HG03342 (cell line): ENCODE measurements at regions not wholly inside any gene's neighbourhood (a gene's known extent, or its start where the extent isn't known, plus 50 kb on each side); places are given as distances from the start of the nearest gene placed in this dataset.
"Not testable (repeated sequence)": the region's sequence is repeated elsewhere in the genome, so short reads cannot be mapped to it uniquely, and the experiment has no call there.

Experiments used
- ATAC-seq: cut with Tn5 transposase; IDR thresholded peaks from one replicate; pipeline ENCODE4 v1.9.1; 2021; ENCODE audit warnings: mild to moderate bottlenecking, moderate library complexity; ENCODE audit not compliant: unreplicated experiment

- ATAC-seq: no peak
These were observed 57.1 kb upstream of the KCTD7 start for GRCh38 chr7:66571568-66571967.

DNA sequence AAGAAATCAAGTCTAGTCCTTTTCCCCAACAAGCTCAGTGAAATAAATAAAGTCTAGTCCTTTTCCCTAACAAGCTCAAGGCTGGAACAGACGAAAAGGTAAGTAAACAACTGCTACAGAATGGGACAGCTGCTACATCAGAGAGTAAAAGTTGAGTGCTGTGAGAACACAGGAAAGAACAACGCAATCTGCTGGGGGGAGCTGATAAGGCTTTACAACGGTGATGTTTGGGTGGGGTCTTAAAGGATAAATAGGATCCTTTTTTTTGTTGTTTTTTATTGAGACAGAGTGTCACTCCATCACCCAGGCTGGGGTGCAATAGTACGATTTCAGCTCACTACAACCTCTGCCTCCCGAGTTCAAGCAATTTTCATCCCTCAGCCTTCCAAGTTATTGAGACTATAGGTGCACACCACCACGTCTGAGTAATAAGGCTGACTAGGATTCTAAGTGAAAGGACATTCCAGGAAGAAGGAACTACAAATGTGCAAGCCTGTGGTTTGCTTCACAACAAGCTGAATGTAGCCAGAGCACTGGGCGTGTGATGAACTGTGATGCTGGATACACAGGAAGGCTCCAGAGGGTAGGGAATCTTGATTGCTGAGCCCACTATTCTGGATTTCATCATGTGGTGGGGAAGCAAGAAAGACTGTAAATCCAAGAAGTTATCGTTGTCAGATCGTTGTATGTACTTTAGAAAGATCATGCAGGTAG lies 54.7 kb upstream of the KCTD7 start:
- not testable (repeated sequence) for ATAC-seq

DNA sequence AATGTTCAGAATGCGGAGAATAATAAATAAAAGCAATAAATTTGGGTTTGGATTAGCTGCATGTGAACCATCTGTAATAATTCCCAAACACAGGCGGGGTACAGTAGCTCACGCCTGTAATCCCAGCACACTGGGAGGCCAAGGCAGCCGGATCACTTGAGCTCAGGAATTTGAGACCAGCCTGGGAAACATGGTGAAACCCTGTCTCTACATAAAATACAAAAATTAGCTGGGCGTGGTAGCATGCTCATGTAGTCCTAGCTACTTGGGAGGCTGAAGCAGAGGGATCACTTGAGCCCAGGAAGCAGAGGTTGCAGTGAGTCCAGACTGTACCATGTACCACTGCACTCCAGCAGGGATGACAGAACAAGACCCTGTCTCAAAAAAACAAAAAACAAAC lies 53.9 kb upstream of the KCTD7 start:
- ATAC-seq: not testable (repeated sequence)

- no peak for ATAC-seq
These were observed 53.3 kb upstream of the KCTD7 start for GRCh38 chr7:66575398-66575797.

- ATAC-seq: no peak
These were observed 52.0 kb upstream of the KCTD7 start for GRCh38 chr7:66576646-66577045.
